Kidney (tissue), 13 donors: ENCODE measurements at regions not wholly inside any gene's neighbourhood (a gene's known extent, or its start where the extent isn't known, plus 50 kb on each side); places are given as distances from the start of the nearest gene placed in this dataset.

Experiments used
- DNase-seq, 5 donors: peaks; one replicate each; pipeline ENCODE4 v3.0.0-alpha.2; 2013 to 2020
- FAIRE-seq: peaks from 2 replicates; lab custom pipeline; 2012; peaks lifted over from hg19 to GRCh38; lab: Jason Lieb, UNC
- H3K27ac ChIP-seq, 2 donors: one replicate each; pipeline ENCODE4 v1.7.0; 2013; ENCODE audit warnings: low read depth in 2 of 2, low read length in 2 of 2, inconsistent platforms in 1 of 2
- H3K27me3 ChIP-seq: one replicate; pipeline ENCODE4 v1.7.1; 2013; ENCODE audit warnings: low read length, inconsistent platforms; ENCODE audit not compliant: control insufficient read depth, insufficient read depth
- H3K36me3 ChIP-seq, 3 donors: one replicate each; pipeline versions ENCODE4 v1.7.0 to v1.7.1; 2013; ENCODE audit warnings: low read length in 3 of 3, control low read depth in 1 of 3, inconsistent platforms in 1 of 3; ENCODE audit not compliant: insufficient read depth in 3 of 3, control insufficient read depth in 2 of 3
- H3K4me1 ChIP-seq, 3 donors: one replicate each; pipeline versions ENCODE4 v1.7.0 to v1.7.1; 2013; ENCODE audit warnings: low read length in 3 of 3, inconsistent platforms in 1 of 3, low read depth in 1 of 3; ENCODE audit not compliant: control insufficient read depth in 2 of 3, insufficient read depth in 2 of 3
- H3K4me3 ChIP-seq, 3 donors: one replicate each; pipeline versions ENCODE4 v1.7.0 to v1.8.1; 2013; ENCODE audit warnings: low read length in 3 of 3, control low read depth in 1 of 3, inconsistent platforms in 1 of 3
- H3K9ac ChIP-seq, 3 donors: one replicate each; pipeline versions ENCODE4 v1.7.0 to v1.7.1; 2013; ENCODE audit warnings: low read length in 3 of 3, control low read depth in 1 of 3, inconsistent platforms in 1 of 3
- H3K9me3 ChIP-seq, 3 donors: one replicate each; pipeline versions ENCODE4 v1.7.0 to v1.7.1; 2013; ENCODE audit warnings: low read length in 3 of 3, control low read depth in 1 of 3, inconsistent platforms in 1 of 3; ENCODE audit not compliant: control insufficient read depth in 2 of 3, insufficient read depth in 1 of 3
- intact Hi-C: fragments of 100-400 bp; cut with DNase I; formaldehyde crosslinking; loops from one replicate; pipeline ENCODE4 v1.11.1; 2022
- TF ChIP-seq, protein P1 (sequence below): IDR thresholded peaks from 3 replicates; pipeline ENCODE4 v1.5.1; 2012; ENCODE audit warnings: mild to moderate bottlenecking, moderate library complexity, borderline replicate concordance; ENCODE audit not compliant: insufficient read depth; ENCODE audit errors: extremely low read depth
- donor health status: control.
- donor health status: control.
- donor health status: control.
- donor health status: control.
- donor health status: control.
- donor health status: DM: yes; HTN: yes; CAD: no.
- donor health status: Normal renal cell carcinoma (clear cell type).

DNA sequence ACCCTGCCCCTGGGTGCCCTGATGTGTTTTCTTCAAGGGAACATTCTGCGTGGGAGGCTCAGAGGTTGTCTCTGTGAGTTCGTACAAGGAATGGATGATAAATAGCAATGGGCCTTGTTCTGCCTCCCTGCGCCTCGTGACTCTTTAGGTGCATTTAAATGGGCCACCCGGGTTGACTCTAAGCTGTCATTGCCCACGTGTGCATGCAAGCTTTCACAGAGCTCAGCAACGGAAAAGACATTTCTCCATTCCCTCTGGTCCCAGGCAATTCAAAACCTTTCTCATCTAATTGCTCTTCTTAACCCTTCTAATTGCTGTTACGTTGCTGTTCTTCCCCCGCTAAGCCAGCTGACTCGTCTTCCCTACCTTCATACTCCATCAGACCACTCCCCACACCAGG, 71.5 kb upstream of the SDK2 start:
- DNase-seq = peak in 1 of 5 donors; percentile 26
- H3K9me3 ChIP-seq = no peaks in the 10 kb centered on the region
- FAIRE-seq = no peak
- intact Hi-C loops = no loop called here
- H3K9ac ChIP-seq = no peak overlapping the region
- no peak overlapping the region for H3K27ac ChIP-seq
- peaks cover 2% of the 10 kb centered on the region for H3K27me3 ChIP-seq
- H3K4me1 ChIP-seq = peaks cover 0 to 7% (median 0%) of the 10 kb centered on the region in 3 donors
- TF ChIP-seq, protein P1, sequence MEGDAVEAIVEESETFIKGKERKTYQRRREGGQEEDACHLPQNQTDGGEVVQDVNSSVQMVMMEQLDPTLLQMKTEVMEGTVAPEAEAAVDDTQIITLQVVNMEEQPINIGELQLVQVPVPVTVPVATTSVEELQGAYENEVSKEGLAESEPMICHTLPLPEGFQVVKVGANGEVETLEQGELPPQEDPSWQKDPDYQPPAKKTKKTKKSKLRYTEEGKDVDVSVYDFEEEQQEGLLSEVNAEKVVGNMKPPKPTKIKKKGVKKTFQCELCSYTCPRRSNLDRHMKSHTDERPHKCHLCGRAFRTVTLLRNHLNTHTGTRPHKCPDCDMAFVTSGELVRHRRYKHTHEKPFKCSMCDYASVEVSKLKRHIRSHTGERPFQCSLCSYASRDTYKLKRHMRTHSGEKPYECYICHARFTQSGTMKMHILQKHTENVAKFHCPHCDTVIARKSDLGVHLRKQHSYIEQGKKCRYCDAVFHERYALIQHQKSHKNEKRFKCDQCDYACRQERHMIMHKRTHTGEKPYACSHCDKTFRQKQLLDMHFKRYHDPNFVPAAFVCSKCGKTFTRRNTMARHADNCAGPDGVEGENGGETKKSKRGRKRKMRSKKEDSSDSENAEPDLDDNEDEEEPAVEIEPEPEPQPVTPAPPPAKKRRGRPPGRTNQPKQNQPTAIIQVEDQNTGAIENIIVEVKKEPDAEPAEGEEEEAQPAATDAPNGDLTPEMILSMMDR = no peak
- no peak overlapping the region for H3K4me3 ChIP-seq
- no peaks in the 10 kb centered on the region for H3K36me3 ChIP-seq

DNA sequence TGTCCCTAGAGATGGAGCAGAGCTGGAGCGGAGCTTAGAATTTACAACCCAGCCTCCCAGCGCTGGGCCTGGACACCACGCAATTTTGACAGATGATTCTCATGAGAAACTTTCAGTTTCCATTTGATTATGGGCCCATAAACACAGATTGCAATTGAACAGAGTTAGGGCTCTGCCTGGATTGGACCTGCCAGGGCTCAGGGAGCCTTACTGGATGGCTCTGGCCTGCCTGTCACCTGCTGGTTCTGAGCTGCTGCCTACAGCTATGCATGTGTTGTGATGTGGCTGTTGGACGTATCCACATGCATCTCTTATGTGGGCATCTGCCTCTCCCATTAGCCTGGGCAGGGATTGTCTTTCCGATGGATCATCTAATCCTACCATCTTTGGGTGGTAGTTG, 73.4 kb upstream of the SDK2 start:
- TF ChIP-seq, protein P1 = no peak
- intact Hi-C loops = no loop called here
- no peak overlapping the region for H3K27ac ChIP-seq
- H3K4me1 ChIP-seq = peaks cover 0 to 7% (median 0%) of the 10 kb centered on the region in 3 donors
- no peak overlapping the region for H3K9ac ChIP-seq
- H3K4me3 ChIP-seq = no peak overlapping the region
- peaks cover 2% of the 10 kb centered on the region for H3K27me3 ChIP-seq
- H3K36me3 ChIP-seq = no peaks in the 10 kb centered on the region
- DNase-seq (no peak), FAIRE-seq (no peak)
- H3K9me3 ChIP-seq = no peaks in the 10 kb centered on the region

- no peak overlapping the region for H3K4me3 ChIP-seq
- TF ChIP-seq, protein P1 = no peak
- H3K36me3 ChIP-seq = no peaks in the 10 kb centered on the region
- H3K9me3 ChIP-seq = no peaks in the 10 kb centered on the region
- H3K27me3 ChIP-seq = peaks cover 2% of the 10 kb centered on the region
- H3K27ac ChIP-seq = no peak overlapping the region
- FAIRE-seq (no peak), DNase-seq (no peak)
- H3K4me1 ChIP-seq = peaks cover 0 to 7% (median 0%) of the 10 kb centered on the region in 3 donors
- no peak overlapping the region for H3K9ac ChIP-seq
- intact Hi-C loops = no loop called here
These were observed 74.1 kb upstream of the SDK2 start for GRCh38 chr17:73718362-73718761.

GRCh38 chr17:73718912-73719311, 74.7 kb upstream of the SDK2 start:
- DNase-seq (peak in 2 of 5 donors; percentile 18 to 33), FAIRE-seq (no peak)
- H3K27ac ChIP-seq = no peak overlapping the region
- no peaks in the 10 kb centered on the region for H3K36me3 ChIP-seq
- H3K4me3 ChIP-seq = no peak overlapping the region
- H3K9me3 ChIP-seq = no peaks in the 10 kb centered on the region
- intact Hi-C loops = no loop called here
- peaks cover 0 to 7% (median 0%) of the 10 kb centered on the region in 3 donors for H3K4me1 ChIP-seq
- H3K27me3 ChIP-seq = peaks cover 2% of the 10 kb centered on the region
- H3K9ac ChIP-seq = no peak overlapping the region
- TF ChIP-seq, protein P1 = no peak
